H1 (cell line): ENCODE measurements at regions not wholly inside any gene's neighbourhood (a gene's known extent, or its start where the extent isn't known, plus 50 kb on each side); places are given as distances from the start of the nearest gene placed in this dataset.

Experiments
- CTCF ChIA-PET: fragments of 300-600 bp; sonication (Branson Sonifier 250); formaldehyde crosslinking; loops from one replicate; lab custom pipeline; 2021; ENCODE audit not compliant: partially characterized antibody; lab: Charles Lee
- POLR2A ChIA-PET: fragments of 300-600 bp; sonication (Branson Sonifier 250); formaldehyde crosslinking; loops from one replicate; lab custom pipeline; 2021; ENCODE audit warnings: inconsistent platforms; ENCODE audit not compliant: partially characterized antibody; lab: Charles Lee
- DNase-seq, 2 experiments: peaks; one replicate each; pipeline versions ENCODE4 v3.0.0 to v3.0.0-alpha.2; 2010 to 2022; ENCODE audit warnings: low spot score in 2 of 2, low read depth in 1 of 2, mixed read lengths in 1 of 2
- FAIRE-seq: peaks from 2 replicates; lab custom pipeline; 2011; peaks lifted over from hg19 to GRCh38; lab: Jason Lieb, UNC
- H2AFZ ChIP-seq: 2 replicates; pipeline ENCODE4 v1.8.1; 2012; ENCODE audit warnings: low read length, inconsistent platforms
- H2AK5ac ChIP-seq: 2 replicates; pipeline ENCODE4 v1.6.1; 2013; ENCODE audit warnings: low read depth, low read length
- H2BK120ac ChIP-seq: replicated peaks from 2 replicates; pipeline ENCODE3; 2013; ENCODE audit warnings: low read depth, low read length, inconsistent platforms
- H2BK12ac ChIP-seq: 2 replicates; pipeline ENCODE4 v1.6.1; 2013; ENCODE audit warnings: low read depth, low read length
- H2BK15ac ChIP-seq: 2 replicates; pipeline ENCODE4 v1.6.1; 2013; ENCODE audit warnings: low read length
- H2BK20ac ChIP-seq: 2 replicates; pipeline ENCODE4 v1.6.1; 2013; ENCODE audit warnings: low read length
- H2BK5ac ChIP-seq: 2 replicates; pipeline ENCODE4 v1.6.1; 2013; ENCODE audit warnings: low read depth, low read length
- H3K14ac ChIP-seq: 2 replicates; pipeline ENCODE4 v1.6.1; 2013; ENCODE audit warnings: inconsistent platforms; ENCODE audit not compliant: insufficient read length
- H3K18ac ChIP-seq: 2 replicates; pipeline ENCODE4 v1.6.1; 2013; ENCODE audit warnings: low read length; ENCODE audit errors: extremely low read depth
- H3K23ac ChIP-seq: 2 replicates; pipeline ENCODE4 v1.6.1; 2013; ENCODE audit warnings: inconsistent platforms; ENCODE audit not compliant: insufficient read length
- H3K23me2 ChIP-seq: 2 replicates; pipeline ENCODE4 v1.6.1; 2013; ENCODE audit warnings: low read depth, low read length
- H3K27ac ChIP-seq: 2 replicates; pipeline ENCODE4 v1.6.1; 2011; ENCODE audit warnings: low read depth, low read length, inconsistent platforms
- H3K27me3 ChIP-seq, 4 experiments: replicated peaks in 1 of 4; 1 replicate in 1 of 4; 2 replicates in 3 of 4; pipeline versions ENCODE4 v1.6.1 to v1.8.1; 2011 to 2013; ENCODE audit warnings: low read length in 3 of 4, mild to moderate bottlenecking in 3 of 4, inconsistent platforms in 2 of 4, mixed read lengths in 2 of 4, moderate library complexity in 1 of 4; ENCODE audit not compliant: control insufficient read depth in 3 of 4, insufficient read depth in 3 of 4; ENCODE audit errors: extremely low read depth in 1 of 4
- H3K36me3 ChIP-seq, 4 experiments: 2 replicates each; pipeline versions ENCODE4 v1.6.1 to v1.8.1; 2011 to 2013; ENCODE audit warnings: mild to moderate bottlenecking in 4 of 4, low read length in 3 of 4, moderate library complexity in 2 of 4, control low read depth in 1 of 4, inconsistent platforms in 1 of 4; ENCODE audit not compliant: insufficient read depth in 4 of 4, control insufficient read depth in 2 of 4
- H3K4ac ChIP-seq: replicated peaks from 2 replicates; pipeline ENCODE3; 2013; ENCODE audit warnings: low read length, low read depth, mixed read lengths, inconsistent platforms; ENCODE audit not compliant: insufficient read length
- H3K4me1 ChIP-seq, 4 experiments: replicated peaks in 1 of 4; 1 replicate in 1 of 4; 2 replicates in 3 of 4; pipeline versions ENCODE4 v1.6.1 to v1.8.1; 2011 to 2013; ENCODE audit warnings: low read length in 3 of 4, inconsistent platforms in 2 of 4, mixed read lengths in 1 of 4; ENCODE audit not compliant: insufficient read depth in 4 of 4, control insufficient read depth in 3 of 4
- H3K4me2 ChIP-seq, 2 experiments: 2 replicates each; pipeline versions ENCODE4 v1.6.1 to v1.8.1; 2011 to 2013; ENCODE audit warnings: low read depth in 2 of 2, low read length in 2 of 2, control low read depth in 1 of 2, inconsistent platforms in 1 of 2, mild to moderate bottlenecking in 1 of 2; ENCODE audit not compliant: insufficient read depth in 1 of 2
- H3K4me3 ChIP-seq, 4 experiments: fragments of 200-600, 300-600 bp in 1 of 4; sonication (generic), shearing (Covaris generic), sonication (Bioruptor Twin) in 1 of 4; 2 replicates each; pipeline versions ENCODE4 v1.5.1 to v1.8.1; 2011 to 2016; ENCODE audit warnings: low read length in 4 of 4, low read depth in 3 of 4, control low read depth in 2 of 4, inconsistent platforms in 2 of 4, mild to moderate bottlenecking in 2 of 4, mixed read lengths in 1 of 4, moderate library complexity in 1 of 4; ENCODE audit not compliant: insufficient read depth in 2 of 4; ENCODE audit errors: extremely low read depth in 1 of 4
- H3K56ac ChIP-seq: replicated peaks from 2 replicates; pipeline ENCODE3; 2013; ENCODE audit warnings: low read depth, mild to moderate bottlenecking, mixed read lengths, low read length, inconsistent platforms; ENCODE audit not compliant: insufficient read length
- H3K79me1 ChIP-seq: 2 replicates; pipeline ENCODE4 v1.6.1; 2013; ENCODE audit warnings: low read depth, low read length, control low read depth
- H3K79me2 ChIP-seq, 2 experiments: 2 replicates each; pipeline versions ENCODE4 v1.6.1 to v1.8.1; 2012 to 2013; ENCODE audit warnings: low read length in 2 of 2, mild to moderate bottlenecking in 2 of 2, inconsistent platforms in 1 of 2; ENCODE audit not compliant: insufficient read depth in 2 of 2, control insufficient read depth in 1 of 2
- H3K9ac ChIP-seq, 4 experiments: replicated peaks in 1 of 4; 1 replicate in 1 of 4; 2 replicates in 3 of 4; pipeline versions ENCODE4 v1.6.1 to v1.8.1; 2011 to 2013; ENCODE audit warnings: low read depth in 3 of 4, low read length in 3 of 4, control low read depth in 2 of 4, mild to moderate bottlenecking in 2 of 4, moderate library complexity in 2 of 4, inconsistent platforms in 1 of 4; ENCODE audit errors: extremely low read depth in 1 of 4
- H3K9me3 ChIP-seq, 2 experiments: 2 replicates each; pipeline versions ENCODE4 v1.6.1 to v1.8.1; 2012 to 2013; ENCODE audit warnings: mild to moderate bottlenecking in 2 of 2, moderate library complexity in 2 of 2, control low read depth in 1 of 2, inconsistent platforms in 1 of 2, low read depth in 1 of 2, low read length in 1 of 2, mixed read lengths in 1 of 2; ENCODE audit not compliant: insufficient read depth in 2 of 2
- H4K20me1 ChIP-seq, 2 experiments: replicated peaks in 1 of 2; 2 replicates each; pipeline versions ENCODE3 to v1.8.1; 2011 to 2013; ENCODE audit warnings: inconsistent platforms in 2 of 2, low read length in 2 of 2, mild to moderate bottlenecking in 1 of 2; ENCODE audit not compliant: insufficient read depth in 2 of 2, control insufficient read depth in 1 of 2
- H4K5ac ChIP-seq: 2 replicates; pipeline ENCODE4 v1.6.1; 2013; ENCODE audit warnings: low read length, low read depth, mixed read lengths, inconsistent platforms; ENCODE audit not compliant: insufficient read length
- H4K8ac ChIP-seq: 2 replicates; pipeline ENCODE4 v1.8.0; 2013; ENCODE audit warnings: mild to moderate bottlenecking, moderate library complexity, low read length, inconsistent platforms; ENCODE audit not compliant: insufficient read depth; ENCODE audit errors: extremely low read depth
- H4K91ac ChIP-seq: replicated peaks from 2 replicates; pipeline ENCODE3; 2013; ENCODE audit warnings: low read length, mixed read lengths, inconsistent platforms; ENCODE audit not compliant: insufficient read length
- CBX8 ChIP-seq: fragments of 300-800, 300-1000 bp; sonication (generic); IDR thresholded peaks from 2 replicates; pipeline ENCODE4 v1.7.1; 2016; ENCODE audit warnings: low read depth, low read length, borderline replicate concordance
- CEBPB ChIP-seq: IDR thresholded peaks from 2 replicates; pipeline ENCODE4 v1.6.1; 2012; ENCODE audit warnings: low read depth, low read length
- CHD1 ChIP-seq: IDR thresholded peaks from 2 replicates; pipeline ENCODE4 v1.6.1; 2012; ENCODE audit warnings: low read depth, low read length, improper control_type of control experiment
- FOSL1 ChIP-seq: IDR thresholded peaks from 2 replicates; pipeline ENCODE4 v1.6.1; 2011; ENCODE audit warnings: mild to moderate bottlenecking, low read depth, low read length, moderate library complexity; ENCODE audit not compliant: insufficient read depth
- GABPA ChIP-seq: IDR thresholded peaks from 2 replicates; pipeline ENCODE4 v1.6.1; 2011; ENCODE audit warnings: mild to moderate bottlenecking, low read length, moderate library complexity, borderline replicate concordance; ENCODE audit not compliant: insufficient read depth
- SRF ChIP-seq: IDR thresholded peaks from 2 replicates; pipeline ENCODE4 v1.6.1; 2011; ENCODE audit warnings: mild to moderate bottlenecking, low read depth, low read length, moderate library complexity
- TAF1 ChIP-seq: IDR thresholded peaks from 2 replicates; pipeline ENCODE4 v1.6.1; 2011; ENCODE audit warnings: mild to moderate bottlenecking, low read depth, low read length
- TCF12 ChIP-seq: IDR thresholded peaks from 2 replicates; pipeline ENCODE4 v1.6.1; 2011; ENCODE audit warnings: low read depth, mild to moderate bottlenecking, low read length
- ZNF274 ChIP-seq: IDR thresholded peaks from 2 replicates; pipeline ENCODE4 v1.7.0; 2012; ENCODE audit warnings: low read length, borderline replicate concordance; ENCODE audit errors: extremely low read depth
- WGBS, 2 experiments: shearing (Covaris generic) in 1 of 2; methylation state at CpG; one replicate each; pipeline versions ENCODE4 v1.1.6 to v1.1.7; 2013 to 2015; ENCODE audit warnings: low lambda C conversion rate in 2 of 2, mixed read lengths in 2 of 2, inconsistent platforms in 1 of 2, low coverage in 1 of 2, missing lambda C conversion rate in 1 of 2; ENCODE audit not compliant: insufficient replicate concordance in 2 of 2, insufficient coverage in 1 of 2, insufficient read length in 1 of 2; ENCODE audit errors: extremely low coverage in 1 of 2, missing lambda C conversion rate in 1 of 2; 5-methylcytosine and 5-hydroxymethylcytosine counted together
- TF ChIP-seq, protein P1 (sequence below): IDR thresholded peaks from 2 replicates; pipeline ENCODE4 v1.6.1; 2011; ENCODE audit warnings: low read length, improper control_type of control experiment
- TF ChIP-seq, protein P2 (sequence below): IDR thresholded peaks from 2 replicates; pipeline ENCODE4 v1.6.1; 2012; ENCODE audit warnings: inconsistent platforms
- TF ChIP-seq, protein P3 (sequence below): IDR thresholded peaks from 2 replicates; pipeline ENCODE4 v1.6.1; 2012; ENCODE audit warnings: low read length, inconsistent platforms

DNA sequence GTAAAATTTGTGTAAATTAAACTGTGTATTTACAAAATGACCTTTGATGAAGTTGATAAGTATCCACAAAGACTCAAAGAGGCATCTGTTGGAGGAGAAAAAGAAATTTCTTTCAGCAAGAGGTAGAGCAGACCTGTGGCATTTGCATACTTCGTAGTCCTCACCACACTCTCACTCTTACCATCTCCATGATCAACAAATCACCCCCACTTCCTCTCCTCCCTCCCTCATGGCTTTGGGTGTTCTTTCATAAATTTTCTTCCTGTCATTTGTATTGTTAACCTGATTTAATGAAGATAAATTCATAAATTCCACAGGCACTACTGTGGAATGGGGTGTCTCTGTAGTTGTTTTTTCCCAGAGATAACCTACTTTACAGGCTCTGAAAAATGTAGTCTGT lies 366.5 kb downstream of the ZNF674 start:
- no peak overlapping the region for H2BK15ac ChIP-seq
- no peaks in the 10 kb centered on the region for H4K20me1 ChIP-seq
- H2BK20ac ChIP-seq: no peak overlapping the region
- no peak overlapping the region for H3K4me3 ChIP-seq
- H3K36me3 ChIP-seq: no peaks in the 10 kb centered on the region
- H3K79me2 ChIP-seq: no peaks in the 10 kb centered on the region
- no peak overlapping the region for H3K4me2 ChIP-seq
- no peak overlapping the region for H3K4ac ChIP-seq
- H4K91ac ChIP-seq: no peak overlapping the region
- no peak overlapping the region for H3K9ac ChIP-seq
- H2AFZ ChIP-seq: no peak overlapping the region
- no peak overlapping the region for H3K14ac ChIP-seq
- H3K23ac ChIP-seq: no peak overlapping the region
- no peak overlapping the region for H3K18ac ChIP-seq
- no peak for DNase-seq
- no peak overlapping the region for H2BK5ac ChIP-seq
- POLR2A ChIA-PET: no interaction called here
- no peak overlapping the region for H3K27ac ChIP-seq
- no peak overlapping the region for H2BK120ac ChIP-seq
- H4K5ac ChIP-seq: no peak overlapping the region
- H3K23me2 ChIP-seq: no peaks in the 10 kb centered on the region
- H3K9me3 ChIP-seq: no peaks in the 10 kb centered on the region
- CTCF ChIA-PET: no interaction called here
- H4K8ac ChIP-seq: no peak overlapping the region
- no peaks in the 10 kb centered on the region for H3K79me1 ChIP-seq
- H3K27me3 ChIP-seq: no peaks in the 10 kb centered on the region
- H3K4me1 ChIP-seq: no peaks in the 10 kb centered on the region
- no peak overlapping the region for H2AK5ac ChIP-seq
- no peak overlapping the region for H2BK12ac ChIP-seq
- H3K56ac ChIP-seq: no peak overlapping the region
- no peak for FAIRE-seq
- WGBS, 2 experiments: 86% methylated on average over 1 of the region's 1 CpG; no CpG with 5 or more reads in 1 of the 2 experiments
- TF ChIP-seq GABPA (no peak), TAF1 (no peak), SRF (no peak), FOSL1 (no peak), ZNF274 (no peak), CBX8 (no peak), CEBPB (no peak), TCF12 (no peak), CHD1 (no peak)
- TF ChIP-seq, protein P1, sequence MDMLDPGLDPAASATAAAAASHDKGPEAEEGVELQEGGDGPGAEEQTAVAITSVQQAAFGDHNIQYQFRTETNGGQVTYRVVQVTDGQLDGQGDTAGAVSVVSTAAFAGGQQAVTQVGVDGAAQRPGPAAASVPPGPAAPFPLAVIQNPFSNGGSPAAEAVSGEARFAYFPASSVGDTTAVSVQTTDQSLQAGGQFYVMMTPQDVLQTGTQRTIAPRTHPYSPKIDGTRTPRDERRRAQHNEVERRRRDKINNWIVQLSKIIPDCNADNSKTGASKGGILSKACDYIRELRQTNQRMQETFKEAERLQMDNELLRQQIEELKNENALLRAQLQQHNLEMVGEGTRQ: no peak
- TF ChIP-seq, protein P2, sequence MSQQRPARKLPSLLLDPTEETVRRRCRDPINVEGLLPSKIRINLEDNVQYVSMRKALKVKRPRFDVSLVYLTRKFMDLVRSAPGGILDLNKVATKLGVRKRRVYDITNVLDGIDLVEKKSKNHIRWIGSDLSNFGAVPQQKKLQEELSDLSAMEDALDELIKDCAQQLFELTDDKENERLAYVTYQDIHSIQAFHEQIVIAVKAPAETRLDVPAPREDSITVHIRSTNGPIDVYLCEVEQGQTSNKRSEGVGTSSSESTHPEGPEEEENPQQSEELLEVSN: no peak
- TF ChIP-seq, protein P3, sequence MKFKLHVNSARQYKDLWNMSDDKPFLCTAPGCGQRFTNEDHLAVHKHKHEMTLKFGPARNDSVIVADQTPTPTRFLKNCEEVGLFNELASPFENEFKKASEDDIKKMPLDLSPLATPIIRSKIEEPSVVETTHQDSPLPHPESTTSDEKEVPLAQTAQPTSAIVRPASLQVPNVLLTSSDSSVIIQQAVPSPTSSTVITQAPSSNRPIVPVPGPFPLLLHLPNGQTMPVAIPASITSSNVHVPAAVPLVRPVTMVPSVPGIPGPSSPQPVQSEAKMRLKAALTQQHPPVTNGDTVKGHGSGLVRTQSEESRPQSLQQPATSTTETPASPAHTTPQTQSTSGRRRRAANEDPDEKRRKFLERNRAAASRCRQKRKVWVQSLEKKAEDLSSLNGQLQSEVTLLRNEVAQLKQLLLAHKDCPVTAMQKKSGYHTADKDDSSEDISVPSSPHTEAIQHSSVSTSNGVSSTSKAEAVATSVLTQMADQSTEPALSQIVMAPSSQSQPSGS: no peak
